ENCODE measurements at regions not wholly inside any gene's neighbourhood (a gene's known extent, or its start where the extent isn't known, plus 50 kb on each side); places are given as distances from the start of the nearest gene placed in this dataset.

DNA sequence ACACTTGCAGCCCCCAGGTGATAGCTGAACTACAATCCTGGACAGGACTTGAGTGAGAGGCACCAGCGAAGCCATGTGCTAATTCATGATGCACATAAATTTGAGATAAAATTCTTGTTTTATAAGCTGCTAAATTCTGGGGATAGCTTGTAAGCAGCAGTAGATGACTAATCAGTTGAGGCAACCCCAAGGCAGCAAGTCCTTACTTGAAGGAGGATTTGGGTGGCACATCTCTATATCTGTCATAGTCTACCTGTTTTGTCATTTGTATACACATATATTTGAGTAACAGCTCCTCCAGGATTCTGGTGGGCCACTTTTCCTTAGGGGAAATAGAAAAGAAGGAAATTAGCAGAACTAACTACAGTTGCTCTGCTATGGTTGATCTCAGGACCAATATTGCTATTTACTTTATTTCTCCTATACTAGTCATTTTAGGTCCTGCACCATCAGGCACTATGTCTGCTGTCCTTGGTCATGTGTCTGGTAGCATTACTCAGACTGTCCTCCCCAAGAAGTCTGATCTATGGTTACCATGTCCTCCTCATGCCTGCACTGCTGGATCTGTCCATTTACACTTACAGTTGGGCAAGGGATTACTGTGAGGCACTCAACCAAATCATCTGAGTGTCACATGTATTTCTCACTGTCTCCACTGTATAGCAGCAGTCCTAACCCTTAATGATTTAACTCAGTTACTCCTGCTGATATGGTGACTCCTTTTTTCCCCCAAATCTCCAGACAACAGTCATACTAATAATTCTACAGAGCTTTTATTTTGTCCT is 436.0 kb upstream of the CWC22 start:
- TF ChIP-seq, protein P1, sequence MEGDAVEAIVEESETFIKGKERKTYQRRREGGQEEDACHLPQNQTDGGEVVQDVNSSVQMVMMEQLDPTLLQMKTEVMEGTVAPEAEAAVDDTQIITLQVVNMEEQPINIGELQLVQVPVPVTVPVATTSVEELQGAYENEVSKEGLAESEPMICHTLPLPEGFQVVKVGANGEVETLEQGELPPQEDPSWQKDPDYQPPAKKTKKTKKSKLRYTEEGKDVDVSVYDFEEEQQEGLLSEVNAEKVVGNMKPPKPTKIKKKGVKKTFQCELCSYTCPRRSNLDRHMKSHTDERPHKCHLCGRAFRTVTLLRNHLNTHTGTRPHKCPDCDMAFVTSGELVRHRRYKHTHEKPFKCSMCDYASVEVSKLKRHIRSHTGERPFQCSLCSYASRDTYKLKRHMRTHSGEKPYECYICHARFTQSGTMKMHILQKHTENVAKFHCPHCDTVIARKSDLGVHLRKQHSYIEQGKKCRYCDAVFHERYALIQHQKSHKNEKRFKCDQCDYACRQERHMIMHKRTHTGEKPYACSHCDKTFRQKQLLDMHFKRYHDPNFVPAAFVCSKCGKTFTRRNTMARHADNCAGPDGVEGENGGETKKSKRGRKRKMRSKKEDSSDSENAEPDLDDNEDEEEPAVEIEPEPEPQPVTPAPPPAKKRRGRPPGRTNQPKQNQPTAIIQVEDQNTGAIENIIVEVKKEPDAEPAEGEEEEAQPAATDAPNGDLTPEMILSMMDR (IDR thresholded peaks at IDR 0.05): no peak
- no peak for TF ChIP-seq POLR2A (IDR thresholded peaks at IDR 0.05)
